AML-193 (cell line): ENCODE measurements at regions not wholly inside any gene's neighbourhood (a gene's known extent, or its start where the extent isn't known, plus 50 kb on each side); places are given as distances from the start of the nearest gene placed in this dataset.

Source experiments
- DNase-seq, 2 experiments: peaks; one replicate each; lab custom pipeline; 2025; lab: John Stamatoyannopoulos, UW

DNA sequence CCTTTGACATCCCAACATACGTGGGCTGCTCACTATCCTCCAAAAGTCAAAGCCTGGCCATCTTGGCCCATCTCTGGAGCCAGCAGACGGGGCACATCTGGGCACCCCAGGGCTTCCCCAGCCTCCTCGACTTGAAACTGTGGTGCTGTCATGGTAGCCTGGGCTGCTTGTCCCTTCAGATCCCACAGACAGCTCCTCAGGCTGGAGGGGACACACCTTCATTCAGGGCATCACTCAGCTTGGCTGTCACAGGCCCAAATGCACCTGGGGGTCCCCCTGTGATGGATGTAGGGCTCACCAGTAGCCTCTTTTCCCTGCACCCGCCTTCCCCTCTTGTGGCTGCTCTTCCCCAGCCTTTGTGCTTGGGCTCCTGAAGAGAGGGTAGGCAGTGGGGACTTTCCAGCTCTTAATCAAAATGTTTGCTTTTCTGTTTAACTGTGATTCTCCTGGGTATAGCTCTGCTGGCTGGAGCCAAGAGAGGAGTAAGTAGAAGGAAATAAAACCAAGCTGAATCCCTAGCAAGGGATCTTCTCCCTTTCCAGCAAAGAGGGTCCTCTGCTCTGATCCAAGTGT is 92.3 kb downstream of the GYPC start:
- no peak for DNase-seq

DNA sequence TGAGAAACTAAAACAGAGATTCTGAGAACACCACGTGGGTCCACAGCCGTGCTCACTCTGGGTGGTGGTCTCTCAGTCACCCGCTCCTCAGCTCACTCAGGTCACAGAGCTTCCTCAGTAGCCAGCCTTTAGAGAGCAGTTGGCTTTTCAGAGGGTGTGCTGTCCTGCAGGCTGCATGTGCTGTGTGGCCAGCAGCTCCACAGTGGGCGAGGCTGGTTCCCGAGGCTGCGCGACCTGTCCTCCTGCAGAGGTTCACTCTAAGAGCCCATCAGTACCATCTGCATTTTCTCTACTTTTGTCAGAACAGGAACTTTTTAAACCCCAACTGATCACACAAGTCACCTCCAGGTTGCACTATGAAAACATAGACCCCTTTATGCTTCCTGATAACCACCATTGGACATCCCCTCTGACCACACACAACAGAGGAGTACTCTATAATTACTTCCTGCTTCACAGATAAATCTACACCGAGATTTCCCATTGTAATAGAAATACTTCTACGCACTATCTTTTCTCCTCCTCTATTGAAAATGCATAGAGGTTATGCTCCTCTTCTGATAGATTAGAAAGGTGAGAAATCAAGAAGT is 93.1 kb downstream of the GYPC start:
- no peak for DNase-seq

DNA sequence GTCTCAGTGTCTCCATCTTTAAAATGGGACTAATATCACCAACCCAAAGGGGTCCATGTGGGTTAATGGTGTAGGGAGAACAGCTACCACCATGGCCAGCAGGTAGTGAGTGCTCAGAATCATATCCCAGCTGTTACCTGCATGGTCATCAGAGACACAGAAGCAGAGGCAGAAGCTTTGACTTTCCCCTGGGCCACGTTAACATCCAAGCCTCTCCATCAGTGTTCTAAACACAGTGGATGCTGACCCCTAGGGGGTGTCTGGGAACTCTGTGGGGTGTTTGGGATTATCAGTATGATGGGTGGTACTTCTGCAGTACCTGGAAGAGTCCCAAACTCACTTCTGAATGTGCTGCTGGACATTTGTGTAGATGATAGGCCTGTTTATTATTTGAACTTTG is 93.6 kb downstream of the GYPC start:
- DNase-seq, result no peak

DNA sequence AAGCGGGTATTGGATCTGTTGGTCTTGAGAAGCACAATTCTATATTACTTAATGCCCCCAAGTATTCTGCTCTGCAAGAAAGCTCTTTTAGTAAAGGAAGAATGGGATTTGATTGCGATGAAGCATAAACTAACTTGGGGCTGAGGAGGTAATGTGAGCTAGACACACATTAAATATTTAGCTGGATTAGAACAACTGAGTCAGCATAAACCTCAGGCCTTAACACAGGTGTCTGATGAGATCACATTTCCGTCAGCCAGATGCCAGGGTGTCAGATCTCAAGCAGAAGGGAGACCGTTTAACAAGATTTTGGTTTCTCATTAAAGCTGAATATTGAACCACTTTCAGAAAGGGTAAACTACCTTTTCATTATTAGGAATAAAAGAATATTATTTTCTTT is 94.5 kb downstream of the GYPC start:
- DNase-seq, result no peak

DNA sequence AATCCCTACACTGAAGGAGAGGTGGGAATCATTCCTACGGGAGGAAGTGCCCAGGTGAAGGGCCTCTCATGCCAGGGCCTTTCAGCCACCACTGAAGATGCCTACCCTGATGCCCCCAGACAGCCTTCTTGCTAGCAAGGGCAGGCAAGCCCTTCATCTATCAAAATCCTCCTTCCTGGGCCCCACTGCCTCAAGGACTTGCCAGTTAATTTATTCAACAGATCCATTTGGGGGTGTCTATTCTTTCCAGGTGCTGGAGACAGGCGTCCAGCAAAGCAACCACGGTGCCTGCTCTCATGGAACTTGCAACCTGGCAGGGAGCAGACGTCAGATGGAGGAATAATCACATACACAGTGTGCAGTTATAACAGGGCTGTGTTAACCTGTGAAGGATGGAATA is 95.5 kb downstream of the GYPC start:
- DNase-seq, result no peak

DNA sequence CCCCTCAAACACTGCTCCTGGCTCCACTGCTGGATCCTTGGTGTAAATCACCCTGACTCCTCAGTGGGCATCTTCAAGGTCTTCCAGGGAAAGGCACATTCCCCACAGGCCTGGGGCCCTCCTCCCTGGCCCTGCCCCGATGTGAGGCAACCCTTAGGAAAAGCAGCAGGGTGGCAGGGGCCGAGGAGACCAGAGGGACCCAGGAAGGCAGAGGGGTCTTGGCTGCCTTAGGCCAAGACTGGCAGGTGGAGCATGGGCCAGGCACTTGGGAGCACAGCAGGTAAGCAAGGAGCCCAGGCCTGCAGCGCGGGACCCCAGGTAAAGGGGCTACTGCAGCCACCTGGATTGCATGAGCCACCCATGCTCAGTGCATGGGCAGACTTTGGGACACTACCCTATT is 96.9 kb downstream of the GYPC start:
- DNase-seq, result no peak

DNA sequence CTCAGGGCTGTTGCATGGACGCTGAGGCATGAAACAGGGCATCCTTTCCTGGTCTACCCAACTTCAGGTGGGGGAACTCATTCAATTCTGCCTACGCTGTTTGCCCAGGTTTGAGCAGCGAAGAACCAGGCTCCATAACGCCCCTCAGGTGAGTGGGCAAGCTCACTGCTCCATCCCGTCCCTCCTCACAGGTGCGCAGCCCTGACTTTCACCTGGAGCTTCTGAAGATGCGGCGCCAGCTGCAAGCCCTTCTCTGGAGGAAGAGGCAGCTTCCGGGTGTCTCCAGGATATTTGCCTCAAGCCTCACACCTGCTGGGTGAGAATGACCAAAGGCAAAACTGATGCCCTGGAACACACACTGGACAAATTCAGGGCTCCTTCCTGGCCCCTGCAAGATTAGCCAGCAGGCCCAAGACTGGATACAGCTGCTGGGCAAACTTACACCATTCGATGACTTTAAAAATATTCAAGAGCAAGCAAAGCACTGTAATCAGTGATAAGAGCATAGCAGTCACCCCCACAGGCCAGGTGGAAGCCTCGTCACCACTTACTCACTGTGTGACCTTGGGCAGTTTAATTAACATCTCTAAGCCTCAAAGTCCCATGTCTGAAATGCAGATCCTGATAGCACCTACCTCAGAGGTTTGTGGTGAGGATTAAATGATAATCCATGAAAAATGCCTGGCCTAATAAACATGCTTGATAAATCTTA is 97.7 kb downstream of the GYPC start:
- DNase-seq, result no peak

DNA sequence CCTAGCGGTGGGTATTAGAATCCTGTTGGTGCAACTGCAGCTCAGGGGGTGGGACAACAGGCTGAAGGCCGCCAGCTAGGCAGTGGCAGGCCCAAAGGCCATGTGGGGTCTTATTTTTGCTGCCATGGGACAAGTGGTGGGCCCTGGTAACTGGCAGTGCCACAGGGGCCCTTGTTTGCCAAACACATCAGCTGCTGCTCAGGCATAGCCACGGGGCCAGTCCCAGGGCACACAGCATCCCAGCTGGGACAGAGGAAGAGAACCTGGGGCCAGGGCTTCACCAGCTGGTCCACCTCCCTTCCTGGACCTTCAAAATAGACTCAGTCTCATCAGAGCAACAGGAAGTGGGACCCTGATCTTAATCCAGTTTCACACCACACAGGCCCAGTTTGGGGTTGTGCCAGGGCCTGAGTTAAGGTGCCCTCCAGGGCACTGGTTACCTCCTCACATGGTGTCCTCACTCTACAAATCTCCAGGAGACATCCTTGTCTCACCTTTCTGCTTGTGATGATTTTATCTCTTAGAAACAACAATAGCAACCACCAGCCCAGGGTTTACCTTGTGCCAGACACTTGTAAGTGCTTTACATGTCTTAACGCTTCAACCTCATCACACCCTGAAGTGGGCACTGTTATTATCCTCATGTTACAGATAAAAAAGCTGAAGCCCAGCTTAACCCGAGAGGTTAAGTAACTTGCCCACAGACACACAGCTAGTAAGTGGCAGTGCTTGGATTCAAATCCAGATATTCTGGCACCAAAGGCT is 98.5 kb downstream of the GYPC start:
- DNase-seq, result no peak

DNA sequence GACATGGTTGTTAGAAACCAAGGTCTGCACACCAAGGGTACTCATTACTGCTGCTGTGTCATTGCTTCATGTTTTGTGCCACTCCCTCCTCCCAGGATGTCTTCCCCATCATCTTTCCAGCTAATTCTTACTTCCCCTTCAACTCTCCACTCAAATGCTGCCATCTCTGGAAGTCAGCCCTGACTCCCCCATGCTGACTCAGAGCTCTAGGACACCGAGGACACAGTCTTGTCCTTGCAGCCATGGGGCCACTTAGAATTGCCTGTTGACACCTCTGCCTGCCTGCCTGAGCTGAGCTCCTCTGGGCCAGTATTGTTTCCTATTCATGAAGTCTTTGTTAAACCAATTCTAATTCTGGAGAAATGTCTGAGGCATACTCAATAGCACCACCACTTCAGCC is 100.2 kb downstream of the GYPC start:
- no peak for DNase-seq

DNA sequence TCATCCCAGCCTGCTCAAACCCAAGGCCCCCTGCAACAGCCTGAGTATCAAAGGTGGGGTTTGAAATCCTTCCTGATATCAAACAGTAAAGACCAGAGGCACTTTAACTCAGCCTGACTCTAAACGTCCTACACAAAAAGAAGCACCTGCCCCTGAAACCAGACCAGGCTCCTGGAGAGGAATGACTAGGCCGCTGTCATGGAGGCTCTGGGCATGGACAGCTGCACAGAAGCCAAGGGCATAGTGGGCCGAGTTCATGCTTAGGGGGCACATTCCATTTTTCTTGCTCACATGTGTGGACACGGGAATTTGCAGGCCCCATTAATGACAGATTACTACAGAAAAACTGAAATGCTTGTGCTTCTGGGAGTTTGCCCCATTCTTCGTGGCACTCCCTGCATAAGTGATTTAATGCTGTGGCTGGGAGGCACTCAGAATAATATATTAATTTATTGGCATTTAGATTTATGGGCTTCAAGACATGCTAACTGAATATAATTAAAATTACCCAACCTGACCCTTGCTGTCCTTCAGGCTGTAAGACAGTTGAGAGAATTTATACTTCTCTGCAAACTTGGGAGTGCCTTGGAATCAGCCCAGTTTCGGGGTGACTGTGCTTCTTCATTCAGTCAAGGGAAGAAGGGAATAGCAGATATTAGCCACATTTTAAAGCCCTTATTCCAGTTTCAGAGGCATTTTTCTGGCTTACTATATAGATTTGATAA is 105.5 kb downstream of the GYPC start:
- DNase-seq, result no peak

DNA sequence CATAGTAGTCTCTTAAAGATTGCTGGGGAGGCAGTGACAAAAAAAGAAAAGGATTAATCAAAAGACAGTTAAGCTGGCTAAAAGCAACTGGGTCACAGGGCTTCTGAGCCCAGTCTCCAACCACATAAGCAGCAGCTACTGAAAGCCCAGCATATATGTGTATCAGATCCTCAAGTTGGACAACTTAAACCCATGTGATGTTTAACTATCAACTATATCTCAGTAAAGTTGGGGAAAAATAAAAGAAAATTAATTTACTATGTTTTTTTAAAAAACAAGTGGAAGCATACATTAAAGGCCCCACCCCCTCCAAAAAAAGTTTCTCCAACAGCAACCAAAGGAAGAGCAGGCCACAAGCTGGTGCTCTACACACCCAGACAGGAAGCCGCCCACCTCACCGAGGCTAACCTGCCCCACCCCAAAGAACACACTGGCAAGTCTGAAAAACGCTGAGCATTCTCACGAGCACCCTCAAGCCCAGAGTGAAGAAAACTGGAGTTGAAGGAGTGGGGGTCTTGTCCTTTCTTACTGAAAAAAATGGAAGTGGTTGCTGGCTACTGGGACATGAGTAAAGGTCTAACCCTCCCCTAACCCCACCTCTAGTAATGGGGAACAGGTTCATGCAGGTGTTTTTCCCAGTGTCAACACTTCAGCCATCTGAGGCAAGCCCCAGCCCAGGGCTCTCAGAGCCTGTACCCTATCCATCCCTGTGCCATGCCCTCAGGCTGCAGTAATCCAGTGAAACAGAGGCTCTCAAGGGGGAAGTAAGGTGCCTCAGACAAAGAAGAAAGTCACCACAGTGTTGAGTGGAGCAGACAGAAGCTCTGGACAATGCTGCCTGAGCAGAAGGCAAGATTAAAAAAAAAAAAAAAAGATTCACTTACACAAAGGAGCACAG is 106.3 kb downstream of the GYPC start:
- no peak for DNase-seq

DNA sequence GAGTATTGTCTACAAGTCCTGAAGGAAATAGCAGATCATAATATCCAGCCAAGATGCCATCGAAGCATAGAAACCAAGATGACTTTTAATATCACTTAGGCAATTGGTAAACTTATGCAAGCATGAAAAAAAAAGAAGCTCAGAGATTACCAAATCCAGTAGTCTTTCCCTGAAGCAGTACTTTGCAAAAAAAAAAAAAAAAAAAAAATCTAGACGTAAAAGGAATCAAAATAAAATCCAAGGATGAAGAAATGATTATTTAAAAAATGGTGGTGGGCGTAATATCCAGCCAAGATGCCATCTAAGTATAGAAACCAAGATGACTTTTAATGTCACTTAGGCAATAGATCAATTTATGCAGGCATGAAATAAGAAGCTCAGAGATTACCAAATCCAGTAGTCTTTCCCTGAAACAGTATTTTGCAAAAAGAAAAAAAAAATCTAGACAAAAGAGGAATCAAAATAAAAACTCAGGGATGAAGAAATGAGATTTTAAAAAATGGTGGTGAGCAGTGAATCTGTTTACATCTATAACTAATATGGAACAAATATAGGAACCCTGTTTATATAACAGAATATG is 108.8 kb downstream of the GYPC start:
- no peak for DNase-seq

DNA sequence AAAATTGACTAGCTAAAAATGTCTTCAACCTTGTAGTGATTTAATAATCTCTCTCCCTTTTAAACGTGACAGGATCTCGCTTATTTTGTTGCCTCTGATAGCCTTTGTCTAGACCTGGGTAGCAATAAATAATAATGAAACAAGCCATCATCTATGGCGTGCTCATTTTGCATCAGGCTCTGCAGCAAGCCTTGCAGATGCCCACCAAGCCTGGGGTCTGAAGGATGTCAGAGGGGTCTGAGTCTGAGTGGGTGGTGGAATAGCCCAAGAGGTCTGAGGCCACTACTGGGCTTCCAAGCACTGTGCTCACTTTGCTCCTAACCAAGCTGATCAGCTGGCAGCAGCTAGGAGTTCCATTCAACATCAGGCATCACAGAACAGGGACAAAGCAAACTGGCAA is 109.4 kb downstream of the GYPC start:
- DNase-seq, result no peak

DNA sequence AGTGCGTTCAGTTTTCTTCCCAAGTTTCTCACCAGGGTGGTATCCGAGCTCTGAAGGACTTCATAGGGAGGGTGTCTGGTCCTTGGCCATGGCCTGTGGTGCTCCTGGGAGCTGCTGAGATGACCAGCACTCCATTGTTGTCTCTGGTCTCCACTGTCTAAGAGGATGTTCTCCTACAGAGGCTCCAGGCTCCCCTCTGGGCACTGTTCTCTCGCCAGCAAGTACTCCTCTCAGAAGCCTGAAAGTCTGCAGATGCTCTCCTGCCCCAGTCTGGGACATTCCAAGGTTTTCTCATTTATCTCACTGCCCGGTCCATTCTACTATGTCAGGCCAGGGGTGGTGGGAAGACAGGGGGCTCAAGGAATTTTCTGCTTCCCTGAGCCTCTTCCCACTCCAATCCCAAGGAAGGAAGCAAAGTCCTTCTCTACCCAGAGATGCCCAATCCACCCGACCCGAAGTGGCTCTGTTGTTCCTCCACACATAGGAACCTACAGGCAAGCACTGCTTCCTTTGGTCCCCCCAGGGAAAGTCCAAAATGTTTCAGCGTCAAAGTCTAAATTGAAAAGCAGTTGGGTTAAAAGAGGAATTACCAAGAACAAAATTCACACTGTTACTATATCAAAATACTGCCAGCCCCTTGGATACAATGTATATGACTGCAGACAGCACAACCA is 110.5 kb downstream of the GYPC start:
- DNase-seq, result no peak

DNA sequence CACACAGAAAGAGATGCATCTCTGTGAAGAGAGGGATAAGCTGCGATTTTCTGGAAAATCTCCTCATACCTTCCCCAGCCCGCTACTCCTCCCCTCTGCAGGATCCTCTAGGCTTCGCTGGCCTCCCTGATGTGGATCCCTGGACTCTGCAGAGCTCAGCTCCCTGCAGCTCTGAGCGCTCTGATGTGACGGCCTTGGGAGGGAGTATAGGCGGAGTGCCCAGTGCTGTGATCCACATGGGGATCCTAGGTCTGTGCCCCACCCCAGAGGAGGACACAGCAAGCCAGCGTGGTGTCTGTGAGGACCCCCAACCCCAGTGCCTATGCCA is 111.0 kb downstream of the GYPC start:
- DNase-seq, result no peak

DNA sequence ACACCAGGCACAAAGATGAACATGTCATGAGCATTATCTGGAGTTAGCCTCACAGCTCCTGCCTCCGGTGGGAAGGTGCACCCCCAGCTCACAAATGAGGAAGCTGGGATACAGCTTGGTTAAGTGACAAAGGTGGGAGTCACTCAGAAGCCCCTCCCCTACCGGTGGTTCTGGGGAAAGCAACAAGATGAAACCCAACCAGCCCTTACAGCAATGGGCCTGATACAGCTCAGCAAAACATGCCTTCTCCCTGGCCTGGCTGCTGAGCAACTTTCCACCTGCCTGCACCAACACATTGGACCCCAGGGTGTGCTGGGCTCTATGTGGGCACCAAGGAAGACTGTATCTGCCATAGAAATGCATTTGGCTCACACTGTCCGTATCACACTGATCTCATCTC is 113.2 kb downstream of the GYPC start:
- DNase-seq, result no peak

DNA sequence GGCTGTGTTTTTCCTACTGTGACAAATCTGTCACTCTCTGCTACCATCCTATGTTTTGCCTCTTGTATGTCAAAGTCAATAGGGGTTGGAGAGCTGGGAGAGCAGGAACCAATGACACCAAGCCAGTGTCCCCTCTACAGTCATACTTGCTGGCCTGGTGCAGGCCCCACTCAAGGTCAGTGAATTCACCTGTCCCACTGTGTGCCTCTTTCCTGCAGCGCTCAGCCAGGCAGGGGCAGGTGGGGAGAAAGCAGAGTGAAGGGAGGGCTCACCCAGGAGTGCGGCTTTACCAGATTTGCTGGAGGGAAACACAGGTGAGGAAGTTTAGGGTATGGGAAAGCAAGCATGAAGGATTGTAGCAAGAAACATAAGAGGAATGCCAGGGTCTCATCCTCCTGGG is 114.5 kb downstream of the GYPC start:
- no peak for DNase-seq

DNA sequence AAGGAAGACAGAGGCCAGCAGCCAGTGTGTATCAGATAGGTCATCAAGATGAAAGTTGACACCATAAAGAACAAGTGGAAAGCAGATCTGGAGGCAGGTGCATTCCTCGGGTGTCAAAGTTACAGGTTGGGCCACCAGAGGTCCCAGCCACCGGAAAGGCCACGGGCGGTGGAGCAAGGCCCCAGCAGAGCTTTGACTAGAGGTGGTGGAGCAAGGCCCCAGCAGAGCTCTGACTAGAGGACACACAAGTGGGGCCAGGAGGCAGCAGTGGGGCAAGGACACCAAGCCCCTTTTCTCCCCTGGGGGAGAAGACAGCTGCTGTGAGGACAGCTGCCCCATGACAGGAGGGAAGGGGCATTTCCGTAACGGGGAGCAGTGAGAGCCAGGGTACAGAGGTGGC is 115.1 kb downstream of the GYPC start:
- no peak for DNase-seq

DNA sequence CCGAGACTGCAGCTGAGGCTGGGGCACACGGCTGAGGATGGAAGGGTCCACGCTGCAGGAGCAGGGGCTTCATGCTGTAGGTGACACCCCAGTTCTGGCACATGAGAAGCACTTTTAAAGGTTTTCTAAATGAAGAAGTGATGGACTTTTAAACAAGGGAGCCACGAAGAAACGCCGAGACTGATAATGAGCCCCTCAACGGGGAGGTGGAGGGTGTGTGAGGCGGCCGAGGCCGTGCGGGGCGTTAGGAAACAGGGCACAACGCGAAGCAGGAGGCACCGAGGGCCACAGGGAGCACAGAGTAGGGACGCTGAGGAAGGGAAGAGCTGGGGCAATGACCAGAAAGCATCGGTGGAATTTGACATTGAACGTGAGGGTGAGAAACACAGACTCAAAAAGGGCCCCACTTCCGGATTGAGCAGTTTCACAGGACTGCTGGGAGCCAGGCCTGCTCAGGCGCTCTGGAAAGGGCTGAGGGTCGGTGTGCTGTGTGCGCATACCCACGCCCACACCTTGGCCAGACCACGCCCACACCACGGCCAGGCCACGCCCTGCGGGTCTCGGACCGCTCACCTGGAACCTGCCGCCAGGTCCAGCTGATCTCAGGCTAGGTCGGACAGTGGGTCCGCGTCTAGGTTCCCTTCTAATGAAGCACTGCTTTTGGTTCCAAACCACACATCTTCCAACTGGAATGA is 115.7 kb downstream of the GYPC start:
- no peak for DNase-seq

DNA sequence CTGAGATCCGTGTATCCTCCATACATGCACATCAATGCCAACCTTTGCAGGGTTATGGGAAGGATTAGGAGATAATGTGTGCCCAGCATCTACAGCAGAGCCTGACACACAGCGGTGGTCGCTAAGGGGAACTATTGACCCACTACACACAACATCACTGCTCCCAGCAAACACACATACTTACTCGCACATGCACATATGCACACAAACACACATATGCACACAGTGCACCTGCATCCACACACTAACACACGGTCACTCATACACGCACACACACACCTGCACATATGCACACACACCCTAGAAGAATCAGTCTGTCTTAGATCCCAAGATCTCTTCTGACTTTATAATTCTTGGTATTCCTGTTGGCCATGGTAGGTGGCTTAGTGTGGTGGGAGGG is 118.3 kb downstream of the GYPC start:
- DNase-seq, result no peak
